GM18861 (cell line): ENCODE measurements at regions not wholly inside any gene's neighbourhood (a gene's known extent, or its start where the extent isn't known, plus 50 kb on each side); places are given as distances from the start of the nearest gene placed in this dataset.

Source experiments
- ATAC-seq: cut with Tn5 transposase; IDR thresholded peaks from one replicate; pipeline ENCODE4 v1.9.1; 2021; ENCODE audit not compliant: unreplicated experiment

GRCh38 chr7:86914551-86914950 lies 144.9 kb downstream of the ELAPOR2 start:
- peak; percentile 38 for ATAC-seq
